NCI-H1048 (cell line): ENCODE measurements at regions not wholly inside any gene's neighbourhood (a gene's known extent, or its start where the extent isn't known, plus 50 kb on each side); places are given as distances from the start of the nearest gene placed in this dataset.

Source experiments
- DNase-seq: peaks from one replicate; lab custom pipeline; 2025; lab: John Stamatoyannopoulos, UW

DNA sequence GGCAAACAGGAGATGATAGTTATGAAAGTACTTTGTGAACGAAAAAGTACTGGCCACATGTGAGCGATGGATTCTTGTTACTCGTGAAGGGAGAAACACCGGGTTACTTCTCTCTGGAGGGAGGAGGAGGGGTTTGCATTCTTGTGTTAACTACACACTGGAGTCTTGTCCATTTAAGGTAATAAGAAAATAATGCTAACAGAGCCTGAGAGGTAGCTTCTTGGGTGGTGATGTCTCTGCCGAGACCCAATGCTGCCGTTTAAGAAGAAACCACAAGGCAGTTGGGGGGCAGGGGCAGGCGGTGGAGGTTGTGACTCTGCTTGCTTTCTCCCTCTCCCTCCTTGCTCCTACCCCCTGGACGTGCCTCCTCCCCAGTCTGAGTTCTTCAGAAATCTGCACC lies 100.9 kb upstream of the ROPN1 start:
- no peak for DNase-seq

DNA sequence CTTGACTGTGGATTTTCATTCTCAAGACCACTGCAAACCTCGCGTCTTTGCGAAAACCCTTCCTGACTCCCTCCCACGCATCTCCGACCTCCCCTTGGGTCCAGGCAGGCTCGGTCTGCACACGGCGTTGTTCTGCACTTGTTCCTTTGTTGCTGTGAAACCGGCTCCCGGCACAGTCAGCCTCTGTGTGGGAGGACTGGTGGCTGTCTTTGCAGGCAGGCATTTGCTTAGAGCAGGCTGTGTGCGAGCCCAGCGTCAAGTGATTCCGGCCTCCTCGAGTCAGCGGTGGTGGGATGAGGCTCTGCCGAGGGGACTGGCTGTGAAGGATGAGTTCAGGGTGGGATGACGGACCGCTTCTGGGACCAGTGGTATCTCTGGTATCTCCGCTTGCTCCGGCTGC lies 102.6 kb upstream of the ROPN1 start:
- DNase-seq: no peak

DNA sequence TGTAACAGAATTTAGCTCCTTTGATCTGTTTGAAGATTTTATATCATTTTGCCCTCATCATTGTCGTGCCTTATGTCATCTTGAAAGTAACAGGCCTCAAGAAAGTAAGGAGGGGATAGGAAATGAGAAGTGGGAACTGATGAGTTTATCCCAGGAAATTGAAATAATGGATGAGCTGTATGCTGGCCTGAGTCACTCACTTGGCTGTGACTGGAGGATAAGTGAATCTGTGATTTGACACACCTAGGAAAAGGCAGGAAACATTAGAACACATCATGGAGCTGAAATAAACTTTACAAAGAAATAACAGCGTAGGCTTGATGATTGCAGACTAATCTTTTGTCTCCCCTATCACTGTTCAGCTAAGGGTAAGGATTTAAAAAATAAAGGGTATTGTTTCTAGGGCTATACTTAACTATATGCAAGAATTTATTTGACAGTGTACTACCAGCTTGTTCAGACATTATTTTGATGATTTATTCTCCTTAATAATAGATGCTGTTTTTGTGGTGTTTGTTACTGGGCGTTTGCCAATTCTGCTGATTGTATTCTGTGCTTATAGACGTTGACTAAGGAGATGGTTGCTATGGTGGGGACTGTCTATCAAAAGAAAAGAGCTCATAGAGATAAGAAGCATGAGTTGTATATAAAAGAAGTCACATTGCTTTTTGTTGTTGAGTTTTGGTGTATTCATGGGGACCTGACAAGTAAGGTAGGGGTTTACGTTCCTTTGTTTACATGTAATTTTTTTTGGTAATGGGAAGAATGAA lies 105.6 kb upstream of the ROPN1 start:
- no peak for DNase-seq

DNA sequence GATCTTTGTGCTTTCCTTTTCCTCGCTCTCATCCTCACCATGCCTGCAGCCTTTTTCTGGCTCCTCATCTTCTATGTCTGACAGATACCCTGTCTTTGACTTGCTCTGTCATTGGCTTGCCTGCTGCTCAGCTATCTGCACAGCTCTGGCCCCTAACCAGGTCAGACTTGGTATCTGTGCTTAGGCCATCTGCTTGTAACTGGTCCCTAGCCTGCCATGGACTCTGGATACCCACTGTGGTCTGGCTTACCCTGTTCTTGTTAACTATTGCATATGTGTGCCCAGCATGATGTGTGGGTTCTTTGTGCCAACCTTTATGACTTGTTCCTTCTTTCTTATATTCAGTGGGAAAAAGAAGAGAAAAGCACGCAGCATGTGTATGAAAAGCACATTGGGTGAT lies 109.7 kb upstream of the ROPN1 start:
- no peak for DNase-seq

DNA sequence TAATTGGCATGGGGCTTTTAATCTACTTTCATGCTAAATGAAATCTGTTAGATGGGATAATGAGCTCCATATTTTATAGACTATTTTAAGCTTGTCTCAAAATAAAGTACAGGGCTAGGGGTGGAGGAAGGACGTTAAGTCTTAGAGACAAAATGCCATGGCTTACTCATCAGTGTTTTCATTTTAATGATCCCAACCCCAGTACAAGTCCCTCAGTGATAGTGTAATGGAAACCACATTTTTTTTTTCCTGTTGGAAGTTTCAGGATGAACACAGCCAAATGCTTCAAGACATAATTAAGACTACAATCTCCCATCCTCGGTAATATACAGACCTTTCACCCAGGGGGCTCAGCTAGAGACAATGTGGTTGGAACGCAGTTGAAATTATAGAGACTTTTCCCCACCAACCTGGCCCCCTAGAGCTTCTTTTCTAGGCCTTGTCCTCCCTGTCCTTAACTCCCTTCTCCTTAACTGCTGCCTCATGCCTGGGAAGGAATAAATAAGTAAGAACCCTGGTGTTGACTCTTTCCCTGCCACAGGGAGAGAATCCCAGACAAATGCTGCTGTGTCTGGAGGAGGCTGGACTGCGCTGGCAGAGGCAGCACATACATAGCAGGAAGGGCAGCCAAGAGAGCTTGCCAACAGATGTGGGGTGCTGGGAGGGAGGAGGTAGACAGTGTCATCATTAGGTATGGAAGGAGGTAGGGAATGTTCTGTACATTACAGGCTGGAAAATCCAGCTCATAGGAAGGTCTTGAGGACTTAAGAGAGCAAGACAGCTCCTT lies 115.4 kb upstream of the ROPN1 start:
- no peak for DNase-seq

GRCh38 chr3:124108446-124108845 lies 116.5 kb upstream of the ROPN1 start:
- DNase-seq: no peak

GRCh38 chr3:124113485-124113884 lies 121.6 kb upstream of the ROPN1 start:
- DNase-seq: no peak

GRCh38 chr3:124115279-124115678 lies 123.4 kb upstream of the ROPN1 start:
- DNase-seq: no peak

DNA sequence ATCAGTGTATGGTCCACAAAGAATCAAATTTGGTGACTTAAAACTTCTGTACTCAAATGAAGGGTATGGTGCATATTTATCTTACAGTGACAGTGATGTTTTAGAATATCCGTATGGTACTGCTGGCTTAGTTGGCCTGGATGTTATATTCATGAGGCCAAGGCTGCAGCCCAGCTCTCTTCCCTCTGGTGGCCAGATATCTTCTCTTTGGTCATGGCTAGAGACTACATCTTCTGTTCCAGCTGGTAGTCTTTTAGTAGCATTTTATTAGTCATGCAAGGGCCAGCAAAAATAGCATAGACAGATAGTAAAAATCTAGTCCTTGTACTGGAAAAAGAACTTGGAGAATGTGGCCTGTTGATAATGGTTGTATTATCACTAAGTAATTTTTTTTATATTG lies 124.0 kb upstream of the ROPN1 start:
- no peak for DNase-seq

DNA sequence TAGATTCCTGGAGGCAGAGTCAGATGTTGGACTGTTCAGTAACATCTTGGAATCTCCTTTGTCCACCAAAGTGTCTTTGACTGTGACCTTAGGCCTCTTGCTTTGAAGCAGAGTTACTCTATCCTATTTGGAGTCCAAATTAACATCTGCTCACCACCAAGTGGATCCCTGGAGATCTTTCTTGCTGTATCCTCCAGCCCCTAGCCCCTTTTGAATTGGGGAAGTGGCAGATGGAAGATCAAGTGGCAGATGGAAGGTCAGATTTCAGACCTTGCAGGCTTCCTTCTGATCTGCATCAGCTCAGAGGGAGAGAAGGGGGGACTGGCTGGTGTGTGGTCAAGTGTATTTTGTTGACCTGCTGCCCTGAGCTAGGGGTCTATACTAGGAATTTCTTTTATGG lies 125.0 kb upstream of the ROPN1 start:
- DNase-seq: no peak

DNA sequence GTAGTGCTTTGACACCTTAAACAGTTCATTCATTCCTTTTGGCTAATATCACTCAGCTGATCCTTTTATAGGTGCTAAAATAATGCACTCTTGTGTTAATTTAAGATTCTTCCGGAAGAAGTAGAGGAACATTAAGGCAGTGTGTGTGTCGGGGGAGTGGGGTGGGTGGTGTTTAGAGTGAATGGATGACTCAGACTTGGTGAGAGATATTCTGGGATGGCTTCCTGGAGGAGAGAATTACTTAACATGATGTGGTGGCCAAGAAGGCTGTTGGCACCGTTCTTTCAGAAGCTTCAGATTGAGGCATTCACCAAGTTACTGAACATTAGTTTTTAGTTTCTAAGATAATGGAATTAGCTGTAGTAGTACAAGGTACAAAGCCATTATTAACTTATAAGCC lies 125.6 kb upstream of the ROPN1 start:
- no peak for DNase-seq

GRCh38 chr3:124118397-124118796 lies 126.5 kb upstream of the ROPN1 start:
- no peak for DNase-seq

- DNase-seq: no peak
These were observed 127.3 kb upstream of the ROPN1 start for GRCh38 chr3:124119056-124119716.

- no peak for DNase-seq
These were observed 129.7 kb upstream of the ROPN1 start for GRCh38 chr3:124121379-124122312.

DNA sequence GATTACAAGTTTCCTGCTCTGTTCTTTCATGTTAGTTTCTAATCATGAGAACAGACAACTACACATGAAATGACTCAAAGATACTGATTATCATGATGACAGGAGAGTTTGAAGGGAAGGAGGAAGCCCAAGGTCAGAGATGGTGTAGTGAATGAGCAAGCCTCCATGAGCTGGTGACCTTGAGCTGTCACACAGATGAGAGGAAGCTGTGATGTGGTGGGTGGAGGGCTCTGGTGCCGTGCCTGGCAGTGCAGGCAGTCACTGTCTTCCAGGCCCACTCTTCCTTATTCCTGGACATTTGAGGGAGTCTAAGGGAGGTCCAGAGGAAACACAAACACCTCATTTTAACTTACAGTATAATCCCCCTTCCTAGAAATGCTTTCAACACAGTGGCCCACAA lies 133.4 kb upstream of the ROPN1 start:
- no peak for DNase-seq

GRCh38 chr3:124126436-124127023 lies 134.6 kb upstream of the ROPN1 start:
- DNase-seq: no peak

DNA sequence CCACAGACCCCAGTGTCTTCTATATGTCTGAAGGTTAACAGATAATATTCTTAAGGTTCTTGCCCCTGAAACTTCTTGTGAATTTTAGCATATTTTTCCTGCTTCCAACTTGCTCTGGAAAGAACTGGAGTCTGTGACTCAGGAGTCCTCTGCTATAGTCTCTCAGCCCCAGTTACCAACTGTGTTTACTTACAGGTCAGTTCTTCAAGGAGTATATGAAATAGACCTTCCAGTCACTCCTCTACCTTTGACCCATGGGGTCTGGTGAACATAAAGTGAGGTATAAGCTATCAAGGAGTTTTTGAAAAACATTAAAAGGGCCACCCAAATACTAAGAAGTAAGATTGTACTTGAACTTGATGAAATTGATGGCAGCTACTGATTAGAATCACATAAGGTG lies 139.2 kb upstream of the ROPN1 start:
- DNase-seq: no peak

GRCh38 chr3:124131580-124131979 lies 139.7 kb upstream of the ROPN1 start:
- no peak for DNase-seq

GRCh38 chr3:124132813-124133212 lies 140.9 kb upstream of the ROPN1 start:
- no peak for DNase-seq

DNA sequence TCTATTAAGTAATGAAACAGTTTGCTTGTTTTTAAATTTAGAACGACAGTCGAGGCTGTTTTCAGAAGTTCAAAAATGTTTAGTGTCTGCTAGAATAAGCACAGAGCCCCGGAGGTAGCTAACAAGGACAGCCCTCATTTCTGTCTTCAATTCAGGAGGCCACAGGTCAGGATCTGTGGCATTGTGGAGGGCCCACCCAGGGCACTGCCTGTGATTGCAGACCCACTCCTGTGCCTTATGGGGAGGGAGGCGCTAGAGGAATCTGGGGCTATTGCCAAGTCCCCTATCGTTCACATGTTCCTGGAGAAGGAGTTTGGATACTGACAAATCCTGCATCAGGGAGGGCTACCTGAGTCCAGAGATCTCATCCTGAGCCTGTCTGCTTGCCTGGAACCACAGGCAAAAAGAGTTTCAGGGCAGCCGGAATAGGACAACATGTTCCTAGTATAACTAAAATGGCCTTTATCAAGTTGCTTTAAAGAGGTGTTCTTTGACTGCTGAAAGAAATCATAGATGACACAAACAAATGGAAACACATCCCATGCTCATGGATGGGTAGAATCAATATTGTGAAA lies 141.5 kb upstream of the ROPN1 start:
- no peak for DNase-seq

DNA sequence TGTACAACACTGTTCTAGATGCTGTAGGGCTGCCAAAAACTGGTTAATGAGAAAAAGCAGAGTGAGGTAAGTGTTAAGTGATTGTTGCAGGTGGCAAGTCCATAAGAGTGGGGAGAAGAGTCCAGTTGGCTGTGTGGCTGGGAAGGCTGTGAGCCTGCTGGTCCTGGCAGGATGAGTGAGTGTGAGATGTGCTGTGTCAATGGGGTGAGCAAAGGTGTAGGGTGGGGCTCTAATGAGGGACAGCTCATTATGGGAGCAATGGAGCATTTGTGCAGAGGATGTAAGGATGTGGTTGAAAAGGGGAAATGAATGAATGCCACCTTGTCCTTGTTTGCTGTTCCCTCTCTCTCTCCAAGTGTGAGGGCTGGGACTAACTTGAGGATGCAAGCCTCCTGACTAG lies 145.3 kb upstream of the ROPN1 start:
- no peak for DNase-seq
